Stimulated activated naive CD8-positive, alpha-beta T cell treated with anti-CD3 and anti-CD28 coated beads, Interleukin-15, Interleukin-2, amounts not matched to agents 100 ng/mL and 50 ng/mL, for 24 hours (primary cell): ENCODE measurements at regions not wholly inside any gene's neighbourhood (a gene's known extent, or its start where the extent isn't known, plus 50 kb on each side); places are given as distances from the start of the nearest gene placed in this dataset.
"Not testable (repeated sequence)": the region's sequence is repeated elsewhere in the genome, so short reads cannot be mapped to it uniquely, and the experiment has no call there.

Experiments used
- H3K27ac Mint-ChIP-seq: one replicate; pipeline ENCODE4 v1.8.0; 2021; ENCODE audit warnings: mild to moderate bottlenecking, mixed read lengths
- H3K27me3 Mint-ChIP-seq: one replicate; pipeline ENCODE4 v1.8.0; 2021; ENCODE audit warnings: mixed read lengths
- H3K36me3 Mint-ChIP-seq: one replicate; pipeline ENCODE4 v1.8.0; 2021; ENCODE audit warnings: low read depth, mixed read lengths
- H3K4me1 Mint-ChIP-seq: one replicate; pipeline ENCODE4 v1.8.0; 2021; ENCODE audit warnings: low read depth, mixed read lengths
- H3K4me3 Mint-ChIP-seq: one replicate; pipeline ENCODE4 v1.8.0; 2021; ENCODE audit warnings: mild to moderate bottlenecking, mixed read lengths
- H3K9me3 Mint-ChIP-seq: one replicate; pipeline ENCODE4 v1.8.0; 2021; ENCODE audit warnings: mixed read lengths

GRCh38 chr2:75290600-75291150 is 91.4 kb upstream of the TACR1 start:
- H3K4me1 Mint-ChIP-seq = peaks cover 5% of the 10 kb centered on the region
- peaks cover 5% of the 10 kb centered on the region for H3K36me3 Mint-ChIP-seq
- no peak overlapping the region for H3K27ac Mint-ChIP-seq
- H3K27me3 Mint-ChIP-seq = no peaks in the 10 kb centered on the region
- H3K9me3 Mint-ChIP-seq = peaks cover 13% of the 10 kb centered on the region
- no peak overlapping the region for H3K4me3 Mint-ChIP-seq

- Mint-ChIP-seq H3K27ac (no peak overlapping the region), H3K36me3 (peaks cover 10% of the 10 kb centered on the region), H3K4me3 (no peak overlapping the region), H3K4me1 (peaks cover 5% of the 10 kb centered on the region), H3K27me3 (no peaks in the 10 kb centered on the region), H3K9me3 (peaks cover 13% of the 10 kb centered on the region)
These were observed 90.5 kb upstream of the TACR1 start for GRCh38 chr2:75289771-75290170.

DNA sequence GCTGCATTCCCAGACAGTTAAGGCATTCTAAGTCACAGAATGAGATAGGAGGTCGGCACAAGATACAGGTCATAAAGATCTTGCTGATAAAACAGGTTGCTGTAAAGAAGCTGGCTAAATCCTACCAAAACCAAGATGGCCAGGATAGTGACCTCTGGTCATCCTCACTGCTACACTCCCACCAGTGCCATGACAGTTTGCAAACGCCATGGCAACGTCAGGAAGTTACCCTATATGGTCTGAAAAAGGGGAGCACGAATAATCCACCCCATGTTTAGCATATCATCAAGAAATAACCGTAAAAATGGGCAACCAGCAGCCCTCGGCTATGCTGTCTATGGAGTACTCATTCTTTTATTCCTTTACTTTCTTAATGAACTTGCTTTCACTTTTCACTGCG is 89.9 kb upstream of the TACR1 start:
- not testable (repeated sequence) for H3K27ac Mint-ChIP-seq, H3K4me1 Mint-ChIP-seq, H3K27me3 Mint-ChIP-seq, H3K4me3 Mint-ChIP-seq
- Mint-ChIP-seq H3K9me3 (peaks cover 18% of the 10 kb centered on the region), H3K36me3 (peaks cover 13% of the 10 kb centered on the region)

- Mint-ChIP-seq H3K4me1 (peaks cover 5% of the 10 kb centered on the region), H3K27ac (no peak overlapping the region), H3K36me3 (peaks cover 13% of the 10 kb centered on the region), H3K27me3 (no peaks in the 10 kb centered on the region), H3K9me3 (peaks cover 18% of the 10 kb centered on the region), H3K4me3 (no peak overlapping the region)
These were observed 89.4 kb upstream of the TACR1 start for GRCh38 chr2:75288760-75289159.

GRCh38 chr2:75287624-75288316 is 88.5 kb upstream of the TACR1 start:
- Mint-ChIP-seq H3K27ac (no peak overlapping the region), H3K4me3 (no peak overlapping the region), H3K27me3 (no peaks in the 10 kb centered on the region), H3K4me1 (peaks cover 5% of the 10 kb centered on the region), H3K9me3 (peaks cover 15% of the 10 kb centered on the region), H3K36me3 (peaks cover 13% of the 10 kb centered on the region)

- H3K36me3 Mint-ChIP-seq = peaks cover 18% of the 10 kb centered on the region
- H3K4me1 Mint-ChIP-seq = peaks cover 5% of the 10 kb centered on the region
These were observed 85.0 kb upstream of the TACR1 start for GRCh38 chr2:75284345-75284744.

DNA sequence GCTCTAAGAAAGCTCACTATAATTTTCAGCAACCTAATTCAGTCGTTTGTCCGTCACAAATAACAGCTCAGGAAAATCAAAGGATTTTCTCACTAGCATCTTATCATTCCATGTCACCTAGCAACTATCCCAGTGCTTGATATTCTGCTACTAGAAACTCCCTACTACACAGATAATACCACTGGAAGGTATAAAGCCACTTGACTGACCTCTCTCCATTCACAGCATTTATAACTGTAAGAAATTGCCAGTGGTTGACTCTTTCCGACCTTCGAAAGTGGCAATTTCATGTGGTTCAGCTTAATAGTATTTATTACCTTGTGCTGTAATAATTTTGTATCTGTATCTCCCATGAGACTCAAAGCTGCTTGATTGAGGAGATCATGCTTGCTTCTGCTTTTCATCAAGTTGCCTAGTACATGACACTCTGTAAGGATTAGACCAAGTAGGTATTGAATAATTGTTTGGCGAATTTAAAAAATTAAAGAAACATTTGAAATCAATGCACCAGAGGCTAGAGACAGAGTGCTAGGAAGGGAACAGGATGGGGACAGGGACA is 79.6 kb upstream of the TACR1 start:
- Mint-ChIP-seq H3K4me3 (no peak overlapping the region), H3K9me3 (peaks cover 26% of the 10 kb centered on the region), H3K4me1 (no peaks in the 10 kb centered on the region), H3K27ac (no peak overlapping the region), H3K27me3 (no peaks in the 10 kb centered on the region), H3K36me3 (peaks cover 35% of the 10 kb centered on the region)

More at GRCh38 chr2:75284345-75284744, 85.0 kb upstream of the TACR1 start:
- Mint-ChIP-seq H3K27me3 (no peaks in the 10 kb centered on the region), H3K27ac (no peak overlapping the region), H3K9me3 (peaks cover 14% of the 10 kb centered on the region), H3K4me3 (no peak overlapping the region)

DNA sequence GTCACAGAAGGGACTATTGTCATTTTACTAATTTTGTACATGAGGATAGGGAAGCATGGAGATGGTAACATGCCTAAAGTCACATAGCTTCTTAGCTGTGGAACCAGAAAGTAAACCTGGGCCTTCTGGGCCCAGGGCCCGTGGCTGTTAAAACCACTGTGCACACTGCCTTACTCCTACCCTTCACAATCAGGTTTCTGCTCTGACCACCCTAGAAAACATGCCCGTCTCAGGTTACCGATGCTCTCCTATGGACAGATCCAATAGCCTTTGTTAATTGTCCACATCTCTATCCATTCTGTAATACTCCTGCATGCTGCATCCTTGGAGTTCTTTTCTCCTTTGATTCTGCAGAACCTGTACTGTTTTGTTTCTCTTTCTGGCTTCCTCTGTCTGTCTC is 79.0 kb upstream of the TACR1 start:
- no peak overlapping the region for H3K27ac Mint-ChIP-seq
- no peak overlapping the region for H3K4me3 Mint-ChIP-seq
- H3K9me3 Mint-ChIP-seq = peaks cover 29% of the 10 kb centered on the region
- no peaks in the 10 kb centered on the region for H3K27me3 Mint-ChIP-seq
- H3K36me3 Mint-ChIP-seq = peaks cover 35% of the 10 kb centered on the region
- no peaks in the 10 kb centered on the region for H3K4me1 Mint-ChIP-seq

GRCh38 chr2:75277111-75277510 is 77.8 kb upstream of the TACR1 start:
- H3K9me3 Mint-ChIP-seq = peaks cover 37% of the 10 kb centered on the region
- peaks cover 35% of the 10 kb centered on the region for H3K36me3 Mint-ChIP-seq
- no peak overlapping the region for H3K27ac Mint-ChIP-seq
- H3K27me3 Mint-ChIP-seq = no peaks in the 10 kb centered on the region
- H3K4me3 Mint-ChIP-seq = no peak overlapping the region
- H3K4me1 Mint-ChIP-seq = no peaks in the 10 kb centered on the region

GRCh38 chr2:75276093-75277029 is 77.0 kb upstream of the TACR1 start:
- Mint-ChIP-seq H3K4me3 (no peak overlapping the region), H3K4me1 (no peaks in the 10 kb centered on the region), H3K9me3 (peaks cover 32% of the 10 kb centered on the region), H3K27me3 (no peaks in the 10 kb centered on the region), H3K27ac (no peak overlapping the region), H3K36me3 (peaks cover 30% of the 10 kb centered on the region)

- H3K4me3 Mint-ChIP-seq = no peak overlapping the region
- no peaks in the 10 kb centered on the region for H3K27me3 Mint-ChIP-seq
- H3K36me3 Mint-ChIP-seq = peaks cover 33% of the 10 kb centered on the region
- H3K4me1 Mint-ChIP-seq = no peaks in the 10 kb centered on the region
- no peak overlapping the region for H3K27ac Mint-ChIP-seq
- peaks cover 40% of the 10 kb centered on the region for H3K9me3 Mint-ChIP-seq
These were observed 75.6 kb upstream of the TACR1 start for GRCh38 chr2:75274936-75275335.

DNA sequence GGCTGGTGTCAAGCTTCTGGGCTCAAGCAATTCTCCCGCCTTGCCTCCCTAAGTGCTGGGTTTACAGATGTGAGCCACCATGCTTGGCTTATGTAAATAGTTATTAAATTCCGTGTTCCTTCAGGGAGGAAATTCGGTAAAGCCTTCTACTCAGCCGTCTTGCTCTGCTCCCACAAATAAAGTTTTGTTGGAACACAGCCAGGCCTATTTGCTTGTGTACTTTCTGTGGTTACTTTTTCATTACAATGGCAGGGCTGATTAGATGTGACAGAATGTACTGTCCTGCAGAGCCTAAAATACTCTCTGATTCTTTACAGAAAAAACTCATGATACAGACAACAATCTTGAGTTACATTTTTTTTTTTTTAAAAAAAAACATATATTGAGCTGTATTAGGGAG is 68.8 kb upstream of the TACR1 start:
- H3K9me3 Mint-ChIP-seq = peaks cover 46% of the 10 kb centered on the region
- peaks cover 4% of the 10 kb centered on the region for H3K36me3 Mint-ChIP-seq
- H3K4me3 Mint-ChIP-seq = no peak overlapping the region
- no peaks in the 10 kb centered on the region for H3K27me3 Mint-ChIP-seq
- no peaks in the 10 kb centered on the region for H3K4me1 Mint-ChIP-seq
- no peak overlapping the region for H3K27ac Mint-ChIP-seq

DNA sequence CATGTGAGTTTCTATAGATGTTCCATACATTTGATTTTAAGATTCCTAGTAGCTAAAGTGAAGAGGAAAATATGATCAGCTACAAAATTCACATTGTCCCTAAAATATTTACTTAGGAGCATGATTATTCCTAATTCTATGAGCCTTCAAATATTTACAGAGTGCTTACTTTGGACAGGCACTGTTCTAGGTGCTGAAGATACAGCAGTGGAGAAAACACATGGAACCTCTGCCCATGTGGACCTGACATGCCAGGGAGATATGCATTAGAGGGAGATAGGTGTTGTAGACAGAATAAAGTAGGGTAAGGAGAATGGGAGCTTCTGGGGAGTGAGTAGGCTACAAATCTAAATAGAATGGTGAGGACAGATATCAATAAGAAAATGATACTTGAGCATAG is 62.6 kb upstream of the TACR1 start:
- no peaks in the 10 kb centered on the region for H3K4me1 Mint-ChIP-seq
- H3K27ac Mint-ChIP-seq = no peak overlapping the region
- H3K4me3 Mint-ChIP-seq = no peak overlapping the region
- no peaks in the 10 kb centered on the region for H3K36me3 Mint-ChIP-seq
- no peaks in the 10 kb centered on the region for H3K27me3 Mint-ChIP-seq
- peaks cover 46% of the 10 kb centered on the region for H3K9me3 Mint-ChIP-seq

- Mint-ChIP-seq H3K4me3 (no peak overlapping the region), H3K36me3 (no peaks in the 10 kb centered on the region), H3K9me3 (peaks cover 43% of the 10 kb centered on the region), H3K27me3 (no peaks in the 10 kb centered on the region), H3K4me1 (no peaks in the 10 kb centered on the region), H3K27ac (no peak overlapping the region)
These were observed 61.6 kb upstream of the TACR1 start for GRCh38 chr2:75260946-75261345.

DNA sequence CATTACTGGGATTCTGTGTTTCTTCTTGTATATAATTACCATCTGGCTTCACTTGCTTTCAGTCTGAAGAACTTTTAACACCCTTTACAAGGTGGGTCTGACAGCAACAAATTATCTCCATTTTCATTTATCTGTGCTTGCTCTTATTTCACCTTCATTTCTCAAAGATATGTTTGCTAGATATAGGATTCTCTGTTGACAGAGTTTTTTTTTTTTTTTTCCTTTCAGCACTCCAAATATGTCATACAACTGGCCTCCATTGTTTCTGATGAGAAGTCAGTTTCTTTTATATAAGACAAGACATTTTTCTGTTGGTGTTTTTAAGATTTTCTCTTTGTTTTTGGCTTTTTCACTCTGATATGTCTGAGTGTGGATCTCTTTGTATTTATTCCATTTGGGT is 59.3 kb upstream of the TACR1 start:
- no peak overlapping the region for H3K27ac Mint-ChIP-seq
- H3K27me3 Mint-ChIP-seq = no peaks in the 10 kb centered on the region
- H3K4me1 Mint-ChIP-seq = no peaks in the 10 kb centered on the region
- H3K4me3 Mint-ChIP-seq = no peak overlapping the region
- no peaks in the 10 kb centered on the region for H3K36me3 Mint-ChIP-seq
- peaks cover 33% of the 10 kb centered on the region for H3K9me3 Mint-ChIP-seq
